OCI-LY3 (cell line): ENCODE measurements at regions not wholly inside any gene's neighbourhood (a gene's known extent, or its start where the extent isn't known, plus 50 kb on each side); places are given as distances from the start of the nearest gene placed in this dataset.

Source experiments
- H2AFZ ChIP-seq: fragments of 200-600, 300-600 bp; shearing (Covaris generic); 2 replicates; pipeline ENCODE4 v1.6.0; 2014; ENCODE audit warnings: antibody characterized with exemption, low read depth, low read length
- H3K27ac ChIP-seq: fragments of 200-600, 300-600 bp; sonication (generic); 2 replicates; pipeline ENCODE4 v1.5.1; 2014; ENCODE audit warnings: mild to moderate bottlenecking, low read length, moderate library complexity, mixed read lengths
- H3K27me3 ChIP-seq: fragments of 200-600, 300-600 bp; sonication (generic); 2 replicates; pipeline ENCODE4 v1.6.1; 2014; ENCODE audit warnings: low read depth, low read length, mixed read lengths
- H3K36me3 ChIP-seq: fragments of 200-600, 300-600 bp; sonication (generic); replicated peaks from 2 replicates; pipeline ENCODE3; 2014; ENCODE audit warnings: low read depth, low read length, mixed read lengths
- H3K4me1 ChIP-seq: fragments of 300-600, 200-600 bp; sonication (generic); 2 replicates; pipeline ENCODE4 v1.6.1; 2014; ENCODE audit warnings: low read length, mixed read lengths
- H3K4me2 ChIP-seq: fragments of 200-600, 300-600 bp; sonication (generic); 2 replicates; pipeline ENCODE4 v1.6.1; 2014; ENCODE audit warnings: low read length, mixed read lengths
- H3K4me3 ChIP-seq: fragments of 300-600, 200-600 bp; sonication (generic); 2 replicates; pipeline ENCODE4 v1.5.1; 2014; ENCODE audit warnings: antibody characterized with exemption, mild to moderate bottlenecking, low read length, moderate library complexity
- H3K79me2 ChIP-seq: fragments of 300-600, 200-600 bp; shearing (Covaris generic); 2 replicates; pipeline ENCODE4 v1.6.1; 2014; ENCODE audit warnings: mild to moderate bottlenecking, low read length, mixed read lengths
- H3K9ac ChIP-seq: fragments of 300-600, 200-600 bp; shearing (Covaris generic); 2 replicates; pipeline ENCODE4 v1.6.0; 2014; ENCODE audit warnings: mild to moderate bottlenecking, low read length, moderate library complexity
- H3K9me3 ChIP-seq: fragments of 200-600, 300-600 bp; shearing (Covaris generic); 2 replicates; pipeline ENCODE4 v1.6.1; 2014; ENCODE audit warnings: low read length, mixed read lengths; ENCODE audit not compliant: insufficient read depth
- H4K20me1 ChIP-seq: fragments of 200-600, 300-600 bp; sonication (generic); 2 replicates; pipeline ENCODE4 v1.6.1; 2016; ENCODE audit warnings: low read length, mixed read lengths; ENCODE audit not compliant: insufficient read depth
- EZH2phosphoT487 ChIP-seq: fragments of 200-600 bp; shearing (Covaris generic); IDR thresholded peaks from 2 replicates; pipeline ENCODE4 v1.6.1; 2018; ENCODE audit warnings: antibody characterized with exemption, mixed run types, low read depth
- TF ChIP-seq, protein P1 (sequence below): fragments of 200-600, 300-600 bp; sonication (generic); IDR thresholded peaks from 2 replicates; pipeline ENCODE4 v1.5.1; 2014; ENCODE audit warnings: antibody characterized with exemption, low read length, low read depth

DNA sequence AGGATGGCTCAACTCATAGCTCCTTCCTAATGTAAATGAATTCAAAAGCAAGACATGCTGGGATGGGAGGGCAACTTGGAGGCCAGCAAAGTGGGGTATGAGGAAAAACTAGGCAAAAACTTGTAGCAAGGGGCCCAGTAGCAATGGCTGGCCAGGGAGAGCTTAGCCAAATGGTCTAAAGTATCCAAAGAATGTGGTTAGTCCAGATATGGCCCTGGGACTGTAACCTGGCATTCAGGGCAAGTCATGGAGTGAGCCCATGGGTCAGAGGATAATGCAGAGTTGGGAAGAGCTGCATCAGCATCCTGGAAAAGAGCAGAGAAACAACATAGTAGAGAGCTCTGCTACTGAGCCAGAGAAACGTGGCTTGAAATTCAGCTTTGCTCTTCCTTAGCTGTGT is 191.7 kb downstream of the SUCLA2 start:
- Histone ChIP-seq H3K27me3 (no peaks in the 10 kb centered on the region), H3K36me3 (no peaks in the 10 kb centered on the region), H4K20me1 (no peaks in the 10 kb centered on the region), H3K79me2 (no peaks in the 10 kb centered on the region), H3K4me2 (no peak overlapping the region), H2AFZ (no peak overlapping the region), H3K9me3 (no peaks in the 10 kb centered on the region), H3K9ac (no peak overlapping the region), H3K4me3 (no peak overlapping the region), H3K4me1 (no peaks in the 10 kb centered on the region), H3K27ac (no peak overlapping the region)
- TF ChIP-seq, protein P1, sequence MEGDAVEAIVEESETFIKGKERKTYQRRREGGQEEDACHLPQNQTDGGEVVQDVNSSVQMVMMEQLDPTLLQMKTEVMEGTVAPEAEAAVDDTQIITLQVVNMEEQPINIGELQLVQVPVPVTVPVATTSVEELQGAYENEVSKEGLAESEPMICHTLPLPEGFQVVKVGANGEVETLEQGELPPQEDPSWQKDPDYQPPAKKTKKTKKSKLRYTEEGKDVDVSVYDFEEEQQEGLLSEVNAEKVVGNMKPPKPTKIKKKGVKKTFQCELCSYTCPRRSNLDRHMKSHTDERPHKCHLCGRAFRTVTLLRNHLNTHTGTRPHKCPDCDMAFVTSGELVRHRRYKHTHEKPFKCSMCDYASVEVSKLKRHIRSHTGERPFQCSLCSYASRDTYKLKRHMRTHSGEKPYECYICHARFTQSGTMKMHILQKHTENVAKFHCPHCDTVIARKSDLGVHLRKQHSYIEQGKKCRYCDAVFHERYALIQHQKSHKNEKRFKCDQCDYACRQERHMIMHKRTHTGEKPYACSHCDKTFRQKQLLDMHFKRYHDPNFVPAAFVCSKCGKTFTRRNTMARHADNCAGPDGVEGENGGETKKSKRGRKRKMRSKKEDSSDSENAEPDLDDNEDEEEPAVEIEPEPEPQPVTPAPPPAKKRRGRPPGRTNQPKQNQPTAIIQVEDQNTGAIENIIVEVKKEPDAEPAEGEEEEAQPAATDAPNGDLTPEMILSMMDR = no peak
- TF ChIP-seq EZH2phosphoT487 = no peak

DNA sequence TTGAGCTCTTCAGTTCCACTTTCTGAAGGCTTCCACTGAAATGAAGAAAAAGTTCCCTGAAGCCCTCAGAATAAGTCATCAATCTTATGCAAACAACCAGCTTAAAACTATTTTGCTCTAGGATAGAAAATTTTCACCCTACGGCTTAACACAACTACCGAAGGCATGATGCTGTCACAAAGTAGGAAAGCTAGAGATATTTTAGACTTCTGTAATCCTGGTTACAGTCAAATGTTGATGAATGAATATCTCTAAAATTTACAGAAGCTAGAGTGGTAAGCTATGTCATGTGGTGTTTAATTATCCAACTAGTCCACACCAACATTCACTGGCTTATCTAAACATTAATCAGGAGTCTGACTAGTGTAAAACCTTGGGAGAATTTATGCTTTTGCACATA is 197.9 kb downstream of the SUCLA2 start:
- Histone ChIP-seq H3K9me3 (no peaks in the 10 kb centered on the region), H3K4me1 (no peaks in the 10 kb centered on the region), H3K4me2 (no peak overlapping the region), H3K27ac (no peak overlapping the region), H3K36me3 (no peaks in the 10 kb centered on the region), H2AFZ (no peak overlapping the region), H3K4me3 (no peak overlapping the region), H3K9ac (no peak overlapping the region), H3K79me2 (no peaks in the 10 kb centered on the region), H4K20me1 (no peaks in the 10 kb centered on the region), H3K27me3 (no peaks in the 10 kb centered on the region)
- TF ChIP-seq EZH2phosphoT487 = no peak
- TF ChIP-seq, protein P1 = no peak

DNA sequence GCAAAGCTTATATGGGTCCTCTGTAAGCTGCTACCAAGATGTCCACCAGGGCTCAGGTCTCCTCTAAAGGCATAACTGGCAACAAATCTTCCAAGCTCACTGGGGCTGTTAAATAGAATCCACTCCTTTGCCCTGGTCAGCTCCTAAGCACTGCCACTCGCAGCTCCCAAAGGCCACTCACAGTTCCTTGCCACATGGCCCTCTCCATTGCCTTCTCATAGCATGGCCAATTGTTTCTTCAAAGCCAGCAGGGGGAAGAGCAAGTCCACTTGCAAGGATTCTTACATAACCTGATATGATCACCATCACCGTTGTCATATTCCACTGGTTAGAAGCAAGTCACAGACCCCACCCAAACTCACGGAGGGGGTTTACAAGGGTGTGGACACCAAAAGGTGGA is 199.5 kb downstream of the SUCLA2 start:
- Histone ChIP-seq H3K9ac (no peak overlapping the region), H3K27me3 (no peaks in the 10 kb centered on the region), H3K27ac (no peak overlapping the region), H3K79me2 (no peaks in the 10 kb centered on the region), H2AFZ (no peak overlapping the region), H3K4me2 (no peak overlapping the region), H4K20me1 (no peaks in the 10 kb centered on the region), H3K36me3 (no peaks in the 10 kb centered on the region), H3K9me3 (no peaks in the 10 kb centered on the region), H3K4me3 (no peak overlapping the region), H3K4me1 (no peaks in the 10 kb centered on the region)
- no peak for TF ChIP-seq EZH2phosphoT487
- TF ChIP-seq, protein P1 = no peak

DNA sequence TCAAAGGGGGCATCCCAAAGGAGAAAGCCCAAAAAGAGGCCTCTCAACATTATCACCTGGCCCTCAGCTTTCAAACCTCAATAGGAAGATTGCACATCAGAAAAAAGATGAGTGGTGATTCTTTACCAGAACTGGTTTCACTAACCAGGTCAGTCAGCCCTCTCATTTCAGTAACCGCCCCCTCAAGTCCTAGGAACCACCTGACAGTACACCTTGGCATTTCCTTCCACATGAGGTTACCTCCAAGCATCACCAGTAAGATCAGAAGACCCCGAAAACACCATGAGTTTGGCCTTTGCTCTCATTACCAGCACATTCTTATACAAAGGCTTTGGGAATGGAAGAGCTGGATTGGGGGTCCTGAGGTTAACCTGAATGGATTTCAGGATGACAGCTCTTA is 200.5 kb downstream of the SUCLA2 start:
- Histone ChIP-seq H3K9ac (no peak overlapping the region), H3K27me3 (no peaks in the 10 kb centered on the region), H3K4me1 (no peaks in the 10 kb centered on the region), H3K4me3 (no peak overlapping the region), H3K9me3 (no peaks in the 10 kb centered on the region), H3K36me3 (no peaks in the 10 kb centered on the region), H2AFZ (no peak overlapping the region), H3K27ac (no peak overlapping the region), H3K4me2 (no peak overlapping the region), H4K20me1 (no peaks in the 10 kb centered on the region), H3K79me2 (no peaks in the 10 kb centered on the region)
- TF ChIP-seq, protein P1 = no peak
- TF ChIP-seq EZH2phosphoT487 = no peak
